ENCODE measurements at regions not wholly inside any gene's neighbourhood (a gene's known extent, or its start where the extent isn't known, plus 50 kb on each side); places are given as distances from the start of the nearest gene placed in this dataset.

DNA sequence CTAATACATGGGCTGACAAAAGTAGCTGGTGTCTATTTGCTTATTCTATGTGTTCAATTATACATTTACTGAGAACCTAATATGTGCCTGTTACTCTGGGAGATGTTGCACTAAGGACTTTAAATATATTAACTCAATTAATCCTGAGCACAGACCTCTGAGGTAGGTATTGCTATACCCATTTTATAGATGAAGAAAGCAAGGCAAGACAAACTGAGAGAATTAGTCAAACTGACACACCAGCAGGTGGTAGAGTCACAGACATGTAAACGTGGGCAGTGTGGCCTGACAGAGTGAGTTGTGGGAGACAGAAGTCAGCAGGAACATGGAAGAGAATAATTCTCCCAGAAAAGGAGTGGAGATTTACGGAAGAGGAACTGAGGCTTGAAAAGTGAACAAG lies 428.9 kb downstream of the LPIN1 start:
- TF ChIP-seq, protein P1, sequence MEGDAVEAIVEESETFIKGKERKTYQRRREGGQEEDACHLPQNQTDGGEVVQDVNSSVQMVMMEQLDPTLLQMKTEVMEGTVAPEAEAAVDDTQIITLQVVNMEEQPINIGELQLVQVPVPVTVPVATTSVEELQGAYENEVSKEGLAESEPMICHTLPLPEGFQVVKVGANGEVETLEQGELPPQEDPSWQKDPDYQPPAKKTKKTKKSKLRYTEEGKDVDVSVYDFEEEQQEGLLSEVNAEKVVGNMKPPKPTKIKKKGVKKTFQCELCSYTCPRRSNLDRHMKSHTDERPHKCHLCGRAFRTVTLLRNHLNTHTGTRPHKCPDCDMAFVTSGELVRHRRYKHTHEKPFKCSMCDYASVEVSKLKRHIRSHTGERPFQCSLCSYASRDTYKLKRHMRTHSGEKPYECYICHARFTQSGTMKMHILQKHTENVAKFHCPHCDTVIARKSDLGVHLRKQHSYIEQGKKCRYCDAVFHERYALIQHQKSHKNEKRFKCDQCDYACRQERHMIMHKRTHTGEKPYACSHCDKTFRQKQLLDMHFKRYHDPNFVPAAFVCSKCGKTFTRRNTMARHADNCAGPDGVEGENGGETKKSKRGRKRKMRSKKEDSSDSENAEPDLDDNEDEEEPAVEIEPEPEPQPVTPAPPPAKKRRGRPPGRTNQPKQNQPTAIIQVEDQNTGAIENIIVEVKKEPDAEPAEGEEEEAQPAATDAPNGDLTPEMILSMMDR (IDR thresholded peaks at IDR 0.05) = no peak
- TF ChIP-seq POLR2A (IDR thresholded peaks at IDR 0.05) = no peak

All from Peyer's patch (tissue), 4 donors.